ENCODE measurements at regions not wholly inside any gene's neighbourhood (a gene's known extent, or its start where the extent isn't known, plus 50 kb on each side); places are given as distances from the start of the nearest gene placed in this dataset.
A peak's percentile ranks its signal among the peaks of the same experiment; 100 is the strongest.

DNA sequence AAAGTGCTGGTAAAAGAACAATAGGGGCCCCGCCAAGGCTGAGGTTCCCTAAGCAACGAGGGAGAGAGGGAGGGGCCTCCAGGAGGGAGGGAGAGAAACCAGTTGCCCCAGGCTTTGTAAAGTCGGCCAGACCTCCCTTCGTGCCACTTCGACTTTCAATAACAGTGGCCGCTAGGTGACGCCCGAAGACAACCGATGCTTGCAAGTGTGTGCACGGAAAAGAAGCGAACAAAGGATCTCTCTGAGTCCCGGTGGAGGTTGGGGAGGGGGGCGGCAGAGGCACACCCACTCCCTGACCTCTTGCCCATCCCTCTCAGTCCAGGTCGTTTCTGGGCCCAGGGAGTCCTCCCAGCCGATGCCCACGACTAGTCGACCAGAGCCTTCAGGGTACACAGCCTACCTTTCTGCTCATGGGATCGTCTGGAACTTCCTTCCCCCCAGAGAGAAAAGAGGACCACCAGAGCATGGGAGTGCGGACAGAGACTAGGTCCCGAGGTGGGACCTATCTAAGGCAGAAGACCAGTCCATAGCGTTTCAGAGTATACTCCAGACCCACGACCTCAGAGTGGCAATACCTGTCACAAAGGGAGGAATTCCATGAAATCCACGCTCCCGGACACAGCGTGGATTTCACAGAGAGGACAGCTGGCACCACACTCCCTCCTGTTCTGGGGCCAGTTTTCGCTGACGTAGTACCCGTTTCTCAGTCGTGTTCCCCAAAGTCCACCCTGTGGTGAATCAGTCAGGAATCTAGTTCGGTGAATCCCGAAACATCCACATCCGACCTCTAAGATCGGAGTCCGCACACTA, 262.7 kb upstream of the ALG10B start:
- TF ChIP-seq, protein P1, sequence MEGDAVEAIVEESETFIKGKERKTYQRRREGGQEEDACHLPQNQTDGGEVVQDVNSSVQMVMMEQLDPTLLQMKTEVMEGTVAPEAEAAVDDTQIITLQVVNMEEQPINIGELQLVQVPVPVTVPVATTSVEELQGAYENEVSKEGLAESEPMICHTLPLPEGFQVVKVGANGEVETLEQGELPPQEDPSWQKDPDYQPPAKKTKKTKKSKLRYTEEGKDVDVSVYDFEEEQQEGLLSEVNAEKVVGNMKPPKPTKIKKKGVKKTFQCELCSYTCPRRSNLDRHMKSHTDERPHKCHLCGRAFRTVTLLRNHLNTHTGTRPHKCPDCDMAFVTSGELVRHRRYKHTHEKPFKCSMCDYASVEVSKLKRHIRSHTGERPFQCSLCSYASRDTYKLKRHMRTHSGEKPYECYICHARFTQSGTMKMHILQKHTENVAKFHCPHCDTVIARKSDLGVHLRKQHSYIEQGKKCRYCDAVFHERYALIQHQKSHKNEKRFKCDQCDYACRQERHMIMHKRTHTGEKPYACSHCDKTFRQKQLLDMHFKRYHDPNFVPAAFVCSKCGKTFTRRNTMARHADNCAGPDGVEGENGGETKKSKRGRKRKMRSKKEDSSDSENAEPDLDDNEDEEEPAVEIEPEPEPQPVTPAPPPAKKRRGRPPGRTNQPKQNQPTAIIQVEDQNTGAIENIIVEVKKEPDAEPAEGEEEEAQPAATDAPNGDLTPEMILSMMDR (IDR thresholded peaks at IDR 0.05) = peak in 3 of 5 experiments; percentile 25 to 38 (median 27)
- TF ChIP-seq POLR2A (IDR thresholded peaks at IDR 0.05) = no peak

Measured in transverse colon (tissue), 3 donors.